HCT116 (cell line): ENCODE measurements at regions not wholly inside any gene's neighbourhood (a gene's known extent, or its start where the extent isn't known, plus 50 kb on each side); places are given as distances from the start of the nearest gene placed in this dataset.

ENCODE experiments used
- ATAC-seq: fragments of 200-7000 bp; cut with Tn5 transposase; 2 replicates; pipeline ENCODE4 v1.9.1; 2020; ENCODE audit warnings: mild to moderate bottlenecking, moderate library complexity
- BruUV-seq: library from RNA; stranded (reverse); fragments of 400-500 nt; replicated peaks from 2 replicates; lab custom pipeline; 2021; lab: Mats Ljungman, UMichigan
- CTCF ChIA-PET: fragments of 300-600 bp; sonication (Branson Sonifier 250); formaldehyde crosslinking; loops from one replicate; lab custom pipeline; 2021; ENCODE audit warnings: antibody characterized with exemption; lab: Charles Lee
- POLR2A ChIA-PET: fragments of 300-600, 350-600 bp; sonication (Branson Sonifier 250); formaldehyde crosslinking; loops from one replicate; lab custom pipeline; 2021; ENCODE audit warnings: antibody characterized with exemption; lab: Charles Lee
- RAD21 ChIA-PET, 2 experiments: fragments of 300-600 bp; sonication (Branson Sonifier 250); formaldehyde crosslinking; loops; one replicate each; lab custom pipeline; 2023; ENCODE audit warnings: low total read pairs in 2 of 2; ENCODE audit not compliant: uncharacterized antibody in 2 of 2, unreplicated experiment in 2 of 2, low non-redundant PET in 1 of 2; lab: Charles Lee
- DNase-seq: peaks from one replicate; pipeline ENCODE4 v3.0.0-alpha.2; 2010; ENCODE audit warnings: low read depth, low spot score
- H2AFZ ChIP-seq: fragments of 200-600 bp; shearing (Covaris generic), sonication (generic); 2 replicates; pipeline ENCODE4 v1.6.1; 2017; ENCODE audit warnings: low read depth, mixed run types, mixed read lengths, antibody characterized with exemption, low read length; ENCODE audit not compliant: poor library complexity, severe bottlenecking
- H3K27ac ChIP-seq: 2 replicates; pipeline ENCODE4 v1.5.1; 2012; ENCODE audit warnings: low read depth, low read length
- H3K27me3 ChIP-seq: fragments of 200-600 bp; sonication (generic); 2 replicates; pipeline ENCODE4 v1.6.1; 2016; ENCODE audit warnings: mixed run types, low read length, mixed read lengths; ENCODE audit not compliant: insufficient read depth
- H3K36me3 ChIP-seq, 2 experiments: fragments of 200-500 bp in 1 of 2; fragments of 200-600 bp in 1 of 2; sonication (Bioruptor generic) in 1 of 2; sonication (generic) in 1 of 2; 2 replicates each; pipeline versions ENCODE4 v1.5.1 to v1.6.1; 2014 to 2016; ENCODE audit warnings: low read length in 2 of 2, inconsistent platforms in 1 of 2, mixed read lengths in 1 of 2, mixed run types in 1 of 2; ENCODE audit not compliant: insufficient read depth in 2 of 2, control insufficient read depth in 1 of 2
- H3K4me1 ChIP-seq, 2 experiments: fragments of 200-600 bp in 1 of 2; sonication (generic) in 1 of 2; 2 replicates each; pipeline versions ENCODE4 v1.5.1 to v1.6.1; 2012 to 2017; ENCODE audit warnings: low read length in 2 of 2, inconsistent platforms in 1 of 2, mild to moderate bottlenecking in 1 of 2, mixed read lengths in 1 of 2, mixed run types in 1 of 2, moderate library complexity in 1 of 2; ENCODE audit not compliant: insufficient read depth in 2 of 2, control insufficient read depth in 1 of 2
- H3K4me2 ChIP-seq: fragments of 200-600 bp; sonication (generic); 2 replicates; pipeline ENCODE4 v1.6.1; 2017; ENCODE audit warnings: mixed run types, low read length, mixed read lengths
- H3K4me3 ChIP-seq, 2 experiments: fragments of 200-600 bp in 1 of 2; sonication (generic) in 1 of 2; replicated peaks in 1 of 2; 2 replicates each; pipeline ENCODE4 v1.5.1; 2011 to 2016; ENCODE audit warnings: low read length in 2 of 2, control low read depth in 1 of 2, low read depth in 1 of 2, mild to moderate bottlenecking in 1 of 2, mixed read lengths in 1 of 2, mixed run types in 1 of 2
- H3K79me2 ChIP-seq: fragments of 200-600 bp; sonication (generic); 2 replicates; pipeline ENCODE4 v1.6.1; 2017; ENCODE audit warnings: mild to moderate bottlenecking, mixed run types, low read length, moderate library complexity, mixed read lengths; ENCODE audit not compliant: insufficient read depth
- H3K9ac ChIP-seq: fragments of 200-600 bp; sonication (generic); 2 replicates; pipeline ENCODE4 v1.6.1; 2016; ENCODE audit warnings: low read length, mixed read lengths
- H3K9me2 ChIP-seq: fragments of 200-600 bp; sonication (generic), shearing (Covaris generic); 2 replicates; pipeline ENCODE4 v1.6.1; 2017; ENCODE audit warnings: mixed run types, mild to moderate bottlenecking, moderate library complexity; ENCODE audit not compliant: insufficient read depth
- H3K9me3 ChIP-seq, 2 experiments: fragments of 200-500 bp in 1 of 2; fragments of 200-600 bp in 1 of 2; sonication (Bioruptor generic) in 1 of 2; sonication (generic) in 1 of 2; 2 replicates each; pipeline ENCODE4 v1.6.1; 2014 to 2017; ENCODE audit warnings: low read length in 2 of 2, mixed read lengths in 2 of 2, inconsistent platforms in 1 of 2, low read depth in 1 of 2, mild to moderate bottlenecking in 1 of 2, mixed run types in 1 of 2, moderate library complexity in 1 of 2; ENCODE audit not compliant: control insufficient read depth in 1 of 2, insufficient read depth in 1 of 2
- H4K20me1 ChIP-seq: fragments of 200-600 bp; sonication (generic), shearing (Covaris generic); 2 replicates; pipeline ENCODE4 v1.6.1; 2017; ENCODE audit warnings: mixed run types, mild to moderate bottlenecking, moderate library complexity; ENCODE audit not compliant: insufficient read depth
- ATF3 ChIP-seq: IDR thresholded peaks from 2 replicates; pipeline ENCODE4 v1.6.1; 2012
- CBX3 ChIP-seq: IDR thresholded peaks from 2 replicates; pipeline ENCODE4 v1.6.1; 2012; ENCODE audit warnings: low read depth
- EGR1 ChIP-seq: IDR thresholded peaks from 2 replicates; pipeline ENCODE4 v1.6.1; 2012; ENCODE audit warnings: low read depth
- EZH2phosphoT487 ChIP-seq: fragments of 200-600 bp; IDR thresholded peaks from 2 replicates; pipeline ENCODE4 v1.6.1; 2018; ENCODE audit warnings: antibody characterized with exemption, borderline replicate concordance
- FOSL1 ChIP-seq: IDR thresholded peaks from 2 replicates; pipeline ENCODE4 v1.6.1; 2012; ENCODE audit warnings: low read depth
- JUND ChIP-seq: IDR thresholded peaks from 2 replicates; pipeline ENCODE4 v1.6.1; 2012
- POLR2A ChIP-seq: IDR thresholded peaks from 2 replicates; pipeline ENCODE4 v1.7.0; 2011; ENCODE audit warnings: borderline replicate concordance; ENCODE audit not compliant: insufficient read depth, insufficient read length; ENCODE audit errors: extremely low read depth
- RAD21 ChIP-seq: IDR thresholded peaks from 2 replicates; pipeline ENCODE4 v1.6.1; 2012; ENCODE audit warnings: low read depth, mild to moderate bottlenecking
- SIN3A ChIP-seq: IDR thresholded peaks from 2 replicates; pipeline ENCODE4 v1.6.1; 2012; ENCODE audit warnings: low read depth
- SRF ChIP-seq: IDR thresholded peaks from 2 replicates; pipeline ENCODE4 v1.6.1; 2012; ENCODE audit warnings: low read depth
- TCF7L2 ChIP-seq: IDR thresholded peaks from 2 replicates; pipeline ENCODE4 v1.7.0; 2011; ENCODE audit warnings: borderline replicate concordance, inconsistent platforms; ENCODE audit not compliant: insufficient read depth, insufficient read length; ENCODE audit errors: extremely low read depth
- YY1 ChIP-seq: IDR thresholded peaks from 2 replicates; pipeline ENCODE4 v1.6.1; 2011; ENCODE audit warnings: low read length, low read depth, moderate library complexity, mild to moderate bottlenecking; ENCODE audit not compliant: insufficient replicate concordance; ENCODE audit errors: extremely low read depth
- ZBTB33 ChIP-seq: IDR thresholded peaks from 2 replicates; pipeline ENCODE4 v1.6.1; 2011; ENCODE audit warnings: mild to moderate bottlenecking, low read length, moderate library complexity; ENCODE audit not compliant: insufficient replicate concordance; ENCODE audit errors: extremely low read depth
- intact Hi-C: fragments of 100-400 bp; cut with micrococcal nuclease; formaldehyde crosslinking; loops from 2 replicates; pipeline ENCODE4 v1.10.0; 2022
- TF ChIP-seq, protein P1 (sequence below), 3 experiments: fragments of 200-600 bp in 1 of 3; sonication (generic) in 1 of 3; IDR thresholded peaks in 2 of 3; conservative IDR thresholded peaks in 1 of 3; 2 replicates each; pipeline ENCODE4 v1.5.1; 2012 to 2017; ENCODE audit warnings: low read depth in 2 of 3, low read length in 2 of 3, antibody characterized with exemption in 1 of 3, borderline replicate concordance in 1 of 3, control low read depth in 1 of 3, mild to moderate bottlenecking in 1 of 3, mixed read lengths in 1 of 3, mixed run types in 1 of 3, moderate library complexity in 1 of 3; ENCODE audit not compliant: insufficient read depth in 1 of 3
- TF ChIP-seq, protein P2 (sequence below): IDR thresholded peaks from 2 replicates; pipeline ENCODE4 v1.6.1; 2012

- Histone ChIP-seq H3K9me2 (no peaks in the 10 kb centered on the region), H2AFZ (no peak overlapping the region), H3K9me3 (no peaks in the 10 kb centered on the region), H3K27me3 (peaks cover 8% of the 10 kb centered on the region; the same call in 1 of the 2 replicates), H3K4me3 (no peak overlapping the region), H4K20me1 (no peaks in the 10 kb centered on the region), H3K27ac (no peak overlapping the region), H3K4me2 (no peak overlapping the region), H3K36me3 (no peaks in the 10 kb centered on the region), H3K4me1 (no peaks in the 10 kb centered on the region), H3K9ac (no peak overlapping the region), H3K79me2 (no peaks in the 10 kb centered on the region)
- intact Hi-C loops, result no loop called here
- CTCF ChIA-PET, result no interaction called here
- DNase-seq, result no peak
- no TSS peak for BruUV-seq
- no peak for ATAC-seq
- POLR2A ChIA-PET, result no interaction called here
- RAD21 ChIA-PET, result no interaction called here
- TF ChIP-seq ZBTB33 (no peak), RAD21 (no peak), SIN3A (no peak), EGR1 (no peak), FOSL1 (no peak), EZH2phosphoT487 (no peak), ATF3 (no peak), CBX3 (no peak), YY1 (no peak), TCF7L2 (no peak), JUND (no peak), SRF (no peak), POLR2A (no peak)
- TF ChIP-seq, protein P1, sequence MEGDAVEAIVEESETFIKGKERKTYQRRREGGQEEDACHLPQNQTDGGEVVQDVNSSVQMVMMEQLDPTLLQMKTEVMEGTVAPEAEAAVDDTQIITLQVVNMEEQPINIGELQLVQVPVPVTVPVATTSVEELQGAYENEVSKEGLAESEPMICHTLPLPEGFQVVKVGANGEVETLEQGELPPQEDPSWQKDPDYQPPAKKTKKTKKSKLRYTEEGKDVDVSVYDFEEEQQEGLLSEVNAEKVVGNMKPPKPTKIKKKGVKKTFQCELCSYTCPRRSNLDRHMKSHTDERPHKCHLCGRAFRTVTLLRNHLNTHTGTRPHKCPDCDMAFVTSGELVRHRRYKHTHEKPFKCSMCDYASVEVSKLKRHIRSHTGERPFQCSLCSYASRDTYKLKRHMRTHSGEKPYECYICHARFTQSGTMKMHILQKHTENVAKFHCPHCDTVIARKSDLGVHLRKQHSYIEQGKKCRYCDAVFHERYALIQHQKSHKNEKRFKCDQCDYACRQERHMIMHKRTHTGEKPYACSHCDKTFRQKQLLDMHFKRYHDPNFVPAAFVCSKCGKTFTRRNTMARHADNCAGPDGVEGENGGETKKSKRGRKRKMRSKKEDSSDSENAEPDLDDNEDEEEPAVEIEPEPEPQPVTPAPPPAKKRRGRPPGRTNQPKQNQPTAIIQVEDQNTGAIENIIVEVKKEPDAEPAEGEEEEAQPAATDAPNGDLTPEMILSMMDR (IDR thresholded peaks at IDR 0.05 in 2 of 3, conservative IDR thresholded peaks at IDR 0.05 in 1 of 3; ENCODE audit: borderline replicate concordance in 1 of 3, insufficient read depth in 1 of 3, low read depth in 2 of 3, low read length in 2 of 3), result no peak
- TF ChIP-seq, protein P2, sequence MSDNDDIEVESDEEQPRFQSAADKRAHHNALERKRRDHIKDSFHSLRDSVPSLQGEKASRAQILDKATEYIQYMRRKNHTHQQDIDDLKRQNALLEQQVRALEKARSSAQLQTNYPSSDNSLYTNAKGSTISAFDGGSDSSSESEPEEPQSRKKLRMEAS, result no peak
Measured at GRCh38 chr9:7368410-7369292, 430.9 kb downstream of the DMAC1 start.
